ENCODE measurements at regions not wholly inside any gene's neighbourhood (a gene's known extent, or its start where the extent isn't known, plus 50 kb on each side); places are given as distances from the start of the nearest gene placed in this dataset.

DNA sequence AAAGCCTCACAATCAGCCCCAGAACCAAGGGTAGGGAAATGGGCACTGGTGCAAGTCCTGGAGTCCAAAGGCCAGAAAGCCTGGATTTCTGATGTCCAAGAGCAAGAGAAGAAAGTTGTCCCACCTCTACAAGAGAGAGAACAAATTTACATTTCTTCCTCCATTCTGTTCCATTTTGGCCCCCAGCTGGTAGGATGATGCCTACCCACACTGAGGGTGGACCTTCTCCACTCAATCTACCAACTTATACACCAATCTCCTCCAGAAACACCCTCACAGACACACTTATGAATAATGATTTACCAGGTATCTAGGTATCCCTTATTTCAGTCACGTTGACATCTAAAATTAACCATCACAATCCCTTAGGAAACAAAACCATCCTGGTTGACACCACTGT lies 367.8 kb upstream of the GRIA3 start:
- Mint-ChIP-seq H3K4me1 (no peaks in the 10 kb centered on the region), H3K4me3 (no peak overlapping the region), H3K27me3 (ENCODE audit: low read depth in 3 of 3) (peaks cover 0 to 3% (median 0%) of the 10 kb centered on the region in 3 donors), H3K36me3 (no peaks in the 10 kb centered on the region), H3K9me3 (peaks cover 1 to 12% (median 7%) of the 10 kb centered on the region in 7 donors), H3K27ac (no peak overlapping the region)
- H2AFZ ChIP-seq (ENCODE audit: insufficient read depth, low read depth, low read length, poor library complexity, severe bottlenecking) = no peak overlapping the region
- H4K20me1 ChIP-seq (ENCODE audit: insufficient read depth, low read length) = no peaks in the 10 kb centered on the region
- H3K27ac ChIP-seq (ENCODE audit: low read depth in 1 of 2, low read length in 2 of 2) = no peak overlapping the region
- no peak overlapping the region for H3K4me2 ChIP-seq (replicated peaks; ENCODE audit: extremely low read depth, low read length, poor library complexity, severe bottlenecking)
- no peaks in the 10 kb centered on the region for H3K79me2 ChIP-seq (ENCODE audit: insufficient read depth, low read length)
- no peak for DNase-seq
- no peaks in the 10 kb centered on the region for H3K4me1 ChIP-seq (ENCODE audit: control insufficient read depth in 1 of 2, insufficient read depth in 2 of 2, low read length in 2 of 2)
- intact Hi-C loops (cut with micrococcal nuclease) = no loop called here
- WGBS (ENCODE audit: insufficient coverage) = no CpG with 5 or more reads among the region's 1 CpG
- no peak overlapping the region for H3K9ac ChIP-seq (ENCODE audit: insufficient read depth, low read length, poor library complexity, severe bottlenecking)
- H3K4me3 ChIP-seq (replicated peaks in 1 of 3; ENCODE audit: low read depth in 2 of 3, low read length in 3 of 3) = no peak overlapping the region
- TF ChIP-seq, protein P1, sequence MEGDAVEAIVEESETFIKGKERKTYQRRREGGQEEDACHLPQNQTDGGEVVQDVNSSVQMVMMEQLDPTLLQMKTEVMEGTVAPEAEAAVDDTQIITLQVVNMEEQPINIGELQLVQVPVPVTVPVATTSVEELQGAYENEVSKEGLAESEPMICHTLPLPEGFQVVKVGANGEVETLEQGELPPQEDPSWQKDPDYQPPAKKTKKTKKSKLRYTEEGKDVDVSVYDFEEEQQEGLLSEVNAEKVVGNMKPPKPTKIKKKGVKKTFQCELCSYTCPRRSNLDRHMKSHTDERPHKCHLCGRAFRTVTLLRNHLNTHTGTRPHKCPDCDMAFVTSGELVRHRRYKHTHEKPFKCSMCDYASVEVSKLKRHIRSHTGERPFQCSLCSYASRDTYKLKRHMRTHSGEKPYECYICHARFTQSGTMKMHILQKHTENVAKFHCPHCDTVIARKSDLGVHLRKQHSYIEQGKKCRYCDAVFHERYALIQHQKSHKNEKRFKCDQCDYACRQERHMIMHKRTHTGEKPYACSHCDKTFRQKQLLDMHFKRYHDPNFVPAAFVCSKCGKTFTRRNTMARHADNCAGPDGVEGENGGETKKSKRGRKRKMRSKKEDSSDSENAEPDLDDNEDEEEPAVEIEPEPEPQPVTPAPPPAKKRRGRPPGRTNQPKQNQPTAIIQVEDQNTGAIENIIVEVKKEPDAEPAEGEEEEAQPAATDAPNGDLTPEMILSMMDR (IDR thresholded peaks at IDR 0.05) = no peak
- no peaks in the 10 kb centered on the region for H3K36me3 ChIP-seq (replicated peaks in 1 of 2; ENCODE audit: control insufficient read depth in 1 of 2, insufficient read depth in 2 of 2, low read length in 2 of 2)
- peaks cover 5 to 16% of the 10 kb centered on the region in 2 donors for H3K9me3 ChIP-seq (replicated peaks in 1 of 2; ENCODE audit: control insufficient read depth in 1 of 2, insufficient read depth in 1 of 2, low read length in 2 of 2)
- no peaks in the 10 kb centered on the region for H3K27me3 ChIP-seq (ENCODE audit: control insufficient read depth in 2 of 2, insufficient read depth in 2 of 2, low read length in 2 of 2)

DNA sequence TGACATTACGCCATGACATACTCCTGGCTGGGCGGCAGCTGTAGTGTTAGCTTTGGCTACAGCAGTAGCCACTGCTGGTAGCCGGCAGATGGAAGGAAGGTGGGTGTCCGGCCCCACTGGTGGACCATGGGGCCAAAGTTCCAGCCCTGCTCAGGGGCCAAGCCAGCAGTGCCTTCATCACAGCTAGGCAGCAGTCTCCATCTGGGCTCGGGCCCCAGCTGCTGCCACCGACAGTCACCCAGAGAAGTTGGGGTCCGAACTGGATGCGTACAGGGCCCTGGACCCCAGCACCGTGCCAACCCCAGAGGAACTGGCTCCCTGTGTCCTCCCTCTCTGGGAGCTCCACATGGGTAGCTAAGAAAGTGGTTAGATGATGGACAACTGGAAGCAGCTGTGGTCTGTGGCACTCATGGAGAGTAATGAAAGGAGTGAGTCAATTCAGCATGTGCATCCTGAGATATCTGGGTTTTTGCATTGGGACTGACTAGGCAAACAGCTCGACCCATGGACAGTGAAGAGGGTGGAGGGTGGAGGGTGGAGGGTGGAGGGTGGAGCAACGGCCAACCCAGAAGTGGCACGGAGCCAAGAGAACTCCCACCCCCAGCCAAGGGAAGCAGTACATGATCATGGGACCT lies 366.6 kb upstream of the GRIA3 start:
- Mint-ChIP-seq H3K4me3 (no peak overlapping the region), H3K27me3 (ENCODE audit: low read depth in 3 of 3) (peaks cover 0 to 3% (median 0%) of the 10 kb centered on the region in 3 donors), H3K4me1 (no peaks in the 10 kb centered on the region), H3K36me3 (no peaks in the 10 kb centered on the region), H3K27ac (no peak overlapping the region), H3K9me3 (peaks cover 1 to 12% (median 7%) of the 10 kb centered on the region in 7 donors)
- DNase-seq = no peak
- H3K4me3 ChIP-seq (replicated peaks in 1 of 3; ENCODE audit: low read depth in 2 of 3, low read length in 3 of 3) = no peak overlapping the region
- peaks cover 5 to 16% of the 10 kb centered on the region in 2 donors for H3K9me3 ChIP-seq (replicated peaks in 1 of 2; ENCODE audit: control insufficient read depth in 1 of 2, insufficient read depth in 1 of 2, low read length in 2 of 2)
- H3K36me3 ChIP-seq (replicated peaks in 1 of 2; ENCODE audit: control insufficient read depth in 1 of 2, insufficient read depth in 2 of 2, low read length in 2 of 2) = no peaks in the 10 kb centered on the region
- no peaks in the 10 kb centered on the region for H3K27me3 ChIP-seq (ENCODE audit: control insufficient read depth in 2 of 2, insufficient read depth in 2 of 2, low read length in 2 of 2)
- H3K27ac ChIP-seq (ENCODE audit: low read depth in 1 of 2, low read length in 2 of 2) = no peak overlapping the region
- H3K79me2 ChIP-seq (ENCODE audit: insufficient read depth, low read length) = no peaks in the 10 kb centered on the region
- H2AFZ ChIP-seq (ENCODE audit: insufficient read depth, low read depth, low read length, poor library complexity, severe bottlenecking) = no peak overlapping the region
- intact Hi-C loops (cut with micrococcal nuclease) = no loop called here
- no peak overlapping the region for H3K4me2 ChIP-seq (replicated peaks; ENCODE audit: extremely low read depth, low read length, poor library complexity, severe bottlenecking)
- no peaks in the 10 kb centered on the region for H3K4me1 ChIP-seq (ENCODE audit: control insufficient read depth in 1 of 2, insufficient read depth in 2 of 2, low read length in 2 of 2)
- H4K20me1 ChIP-seq (ENCODE audit: insufficient read depth, low read length) = no peaks in the 10 kb centered on the region
- TF ChIP-seq, protein P1 (IDR thresholded peaks at IDR 0.05) = no peak
- 49% methylated on average over 9 of the region's 12 CpGs for WGBS (ENCODE audit: insufficient coverage)
- no peak overlapping the region for H3K9ac ChIP-seq (ENCODE audit: insufficient read depth, low read length, poor library complexity, severe bottlenecking)

All from CD14-positive monocyte (primary cell).